NB4 (cell line): ENCODE measurements at regions not wholly inside any gene's neighbourhood (a gene's known extent, or its start where the extent isn't known, plus 50 kb on each side); places are given as distances from the start of the nearest gene placed in this dataset.

Experiments used
- DNase-seq: peaks from one replicate; pipeline ENCODE4 v3.0.0; 2010; ENCODE audit warnings: low read depth
- H3K4me3 ChIP-seq: one replicate; pipeline ENCODE4 v1.5.1; 2011; ENCODE audit warnings: mild to moderate bottlenecking, low read depth, low read length, moderate library complexity
- CTCF ChIP-seq: IDR thresholded peaks from one replicate; pipeline ENCODE4 v1.5.1; 2012; ENCODE audit warnings: low read depth, low read length
- MAX ChIP-seq: IDR thresholded peaks from 2 replicates; pipeline ENCODE4 v1.6.1; 2011; ENCODE audit warnings: low read depth, low read length
- MYC ChIP-seq: IDR thresholded peaks from 2 replicates; pipeline ENCODE4 v1.6.1; 2011; ENCODE audit warnings: low read depth, low read length
- POLR2A ChIP-seq: IDR thresholded peaks from 2 replicates; pipeline ENCODE4 v1.6.1; 2011; ENCODE audit warnings: mild to moderate bottlenecking; ENCODE audit not compliant: insufficient read length; ENCODE audit errors: extremely low read depth

GRCh38 chr9:126036881-126037291 lies 289.7 kb downstream of the PBX3 start:
- TF ChIP-seq POLR2A: no peak
- TF ChIP-seq CTCF: no peak
- no peak for TF ChIP-seq MAX
- no peak for TF ChIP-seq MYC
- H3K4me3 ChIP-seq: no peak overlapping the region
- no peak for DNase-seq

GRCh38 chr9:126038790-126039189 lies 287.8 kb upstream of the MVB12B start:
- no peak for TF ChIP-seq MAX
- no peak for TF ChIP-seq CTCF
- no peak for TF ChIP-seq MYC
- no peak for TF ChIP-seq POLR2A
- H3K4me3 ChIP-seq: no peak overlapping the region
- no peak for DNase-seq

- no peak overlapping the region for H3K4me3 ChIP-seq
- TF ChIP-seq POLR2A (no peak), MAX (no peak), MYC (no peak), CTCF (no peak)
- DNase-seq: no peak
These were observed 282.9 kb upstream of the MVB12B start for GRCh38 chr9:126043681-126044080.

- H3K4me3 ChIP-seq: no peak overlapping the region
- TF ChIP-seq MYC (no peak), POLR2A (no peak)
- no peak for DNase-seq
These were observed 277.5 kb upstream of the MVB12B start for GRCh38 chr9:126049088-126049487.

GRCh38 chr9:126049896-126050604 lies 276.6 kb upstream of the MVB12B start:
- no peak overlapping the region for H3K4me3 ChIP-seq
- peak; percentile 22 for DNase-seq
- no peak for TF ChIP-seq MAX
- TF ChIP-seq CTCF: no peak
- TF ChIP-seq POLR2A: no peak
- TF ChIP-seq MYC: no peak

- no peak for TF ChIP-seq MYC
- no peak for TF ChIP-seq CTCF
- TF ChIP-seq MAX: no peak
- TF ChIP-seq POLR2A: no peak
- DNase-seq: no peak
- H3K4me3 ChIP-seq: no peak overlapping the region
These were observed 276.0 kb upstream of the MVB12B start for GRCh38 chr9:126050605-126050990.
